NCI-H524 (cell line): ENCODE measurements at regions not wholly inside any gene's neighbourhood (a gene's known extent, or its start where the extent isn't known, plus 50 kb on each side); places are given as distances from the start of the nearest gene placed in this dataset.

Source experiments
- DNase-seq, 2 experiments: peaks; one replicate each; lab custom pipeline; 2025; lab: John Stamatoyannopoulos, UW

GRCh38 chr10:130745821-130746220, 565.7 kb downstream of the TCERG1L start:
- no peak for DNase-seq

DNA sequence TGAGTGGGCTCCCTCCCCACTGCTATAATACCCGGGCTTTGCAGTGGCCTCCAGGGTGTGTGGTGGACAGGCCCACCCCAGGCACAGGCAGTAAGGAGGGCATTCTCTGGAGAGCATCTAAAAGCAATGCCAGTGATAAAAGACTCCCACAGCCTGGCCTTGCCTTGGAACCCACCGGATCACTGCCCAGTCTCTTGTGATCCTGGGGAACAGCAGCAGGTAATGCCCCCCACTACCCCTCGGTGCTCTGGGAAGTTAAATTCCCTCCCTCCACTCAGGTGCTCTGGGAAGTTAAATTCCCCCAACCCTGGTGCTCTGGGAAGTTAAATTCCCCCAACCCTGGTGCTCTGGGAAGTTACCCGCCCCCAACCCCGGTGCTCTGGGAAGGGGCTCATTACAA, 565.2 kb downstream of the TCERG1L start:
- DNase-seq, result no peak

DNA sequence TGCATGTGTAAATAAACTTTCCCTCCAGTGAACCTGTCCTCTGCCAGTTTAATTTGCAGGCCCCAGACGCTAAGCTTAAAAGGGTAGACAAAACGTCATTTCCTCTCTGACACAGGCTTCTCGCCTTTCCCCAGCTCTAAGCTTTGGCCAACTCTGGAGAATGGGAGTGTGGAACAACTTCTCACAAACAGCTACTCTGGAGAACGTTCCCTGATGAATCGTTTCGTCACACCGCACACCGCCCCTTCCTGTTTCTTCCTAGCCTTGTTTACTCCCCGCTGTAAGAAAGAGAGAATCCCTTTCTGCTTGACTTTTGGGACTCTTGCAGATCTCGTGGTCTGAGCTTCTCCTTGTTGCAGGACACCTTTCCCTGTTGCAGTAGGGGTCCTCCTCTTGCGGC, 564.2 kb downstream of the TCERG1L start:
- no peak for DNase-seq

- DNase-seq, result no peak
Observed at GRCh38 chr10:130747946-130748345, 563.6 kb downstream of the TCERG1L start.

DNA sequence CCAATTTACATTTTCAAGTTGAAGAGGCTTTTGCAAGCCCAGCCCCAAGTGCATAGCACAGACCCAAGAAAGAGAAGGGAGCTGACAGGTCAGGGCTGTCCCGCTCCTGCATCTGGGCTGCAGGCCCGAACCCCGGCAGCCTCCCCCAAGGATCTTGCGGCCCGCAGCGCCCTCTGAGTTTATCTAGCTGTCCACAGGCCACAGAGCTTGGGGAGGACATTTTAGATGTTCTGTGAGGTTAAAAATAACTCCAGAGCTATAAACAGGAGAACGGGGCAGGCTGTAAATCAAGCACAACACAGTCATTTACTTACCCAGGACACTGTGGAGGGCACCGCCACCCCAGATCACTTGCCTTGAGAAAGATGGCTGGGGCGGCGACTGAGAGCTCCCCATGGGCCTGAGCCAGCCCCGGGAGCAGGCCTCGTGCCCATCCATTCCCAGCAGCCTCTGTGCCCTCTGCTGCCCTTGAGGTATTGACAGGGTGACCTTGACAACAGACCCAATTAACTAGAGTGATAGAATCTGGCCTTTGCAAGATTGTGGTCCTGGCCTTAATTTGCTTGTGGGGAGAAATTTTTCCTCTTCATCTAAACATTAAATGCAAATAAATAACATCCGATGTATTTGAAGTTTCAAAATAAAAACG, 563.0 kb downstream of the TCERG1L start:
- no peak for DNase-seq

DNA sequence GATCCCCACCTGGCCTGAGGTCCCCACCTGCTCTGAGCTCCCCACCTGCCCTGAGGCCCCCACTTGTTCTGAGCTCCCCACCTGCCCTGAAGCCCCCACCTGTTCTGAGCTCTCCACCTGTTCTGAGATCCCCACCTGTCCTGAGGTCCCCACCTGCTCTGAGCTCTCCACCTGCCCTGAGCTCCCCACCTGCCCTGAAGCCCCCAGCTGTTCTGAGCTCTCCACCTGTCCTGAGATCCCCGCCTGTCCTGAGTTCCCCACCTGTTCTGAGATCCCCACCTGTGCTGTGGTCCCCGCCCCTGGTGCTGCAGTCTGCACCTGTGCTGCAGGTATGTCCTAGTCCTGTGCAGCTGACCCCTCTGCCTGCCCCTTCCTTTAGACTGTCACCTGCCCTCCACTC, 561.6 kb downstream of the TCERG1L start:
- DNase-seq, result no peak

- DNase-seq, result no peak
Observed at GRCh38 chr10:130750441-130750840, 561.1 kb downstream of the TCERG1L start.

DNA sequence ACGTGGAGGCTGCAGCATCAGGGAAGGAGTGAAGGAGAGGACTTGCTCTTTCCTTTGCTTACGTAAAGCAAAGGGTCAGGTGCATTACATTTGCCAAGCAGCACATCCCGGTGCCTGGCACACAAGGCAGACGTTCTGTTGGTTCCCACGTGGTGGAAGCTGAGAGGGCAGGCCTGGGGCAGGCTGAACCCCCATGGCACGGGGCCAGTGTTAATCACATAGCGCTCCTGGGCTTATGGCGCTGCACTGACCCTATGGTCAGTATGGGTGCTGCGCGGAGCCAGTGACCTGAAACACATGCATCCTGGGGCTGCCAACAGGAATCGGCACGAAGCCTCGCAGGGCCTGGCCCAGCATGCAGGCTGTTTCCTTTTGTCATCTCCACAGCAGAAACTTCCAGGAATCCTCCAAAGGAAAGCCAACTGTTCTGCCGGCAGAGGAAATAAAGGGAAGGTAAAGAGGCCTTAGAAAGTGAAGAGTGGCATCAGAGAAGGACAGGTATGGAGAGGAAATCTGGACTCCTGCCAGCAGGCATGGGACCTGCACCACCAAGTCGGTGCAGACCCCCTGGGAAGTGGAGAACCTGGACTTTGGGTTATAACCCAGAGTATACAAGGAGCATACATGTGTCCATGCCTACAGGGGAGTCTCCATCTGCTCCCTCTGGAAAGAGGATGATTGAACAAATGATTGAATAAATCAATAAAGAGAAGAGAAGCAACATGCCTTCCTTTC, 560.2 kb downstream of the TCERG1L start:
- no peak for DNase-seq

- no peak for DNase-seq
Observed at GRCh38 chr10:130751851-130752250, 559.7 kb downstream of the TCERG1L start.

- no peak for DNase-seq
Observed at GRCh38 chr10:130756651-130757050, 554.9 kb downstream of the TCERG1L start.

- no peak for DNase-seq
Observed at GRCh38 chr10:130757271-130757670, 554.2 kb downstream of the TCERG1L start.

- DNase-seq, result no peak
Observed at GRCh38 chr10:130757821-130758489, 553.6 kb downstream of the TCERG1L start.

GRCh38 chr10:130758529-130758928, 553.0 kb downstream of the TCERG1L start:
- no peak for DNase-seq

DNA sequence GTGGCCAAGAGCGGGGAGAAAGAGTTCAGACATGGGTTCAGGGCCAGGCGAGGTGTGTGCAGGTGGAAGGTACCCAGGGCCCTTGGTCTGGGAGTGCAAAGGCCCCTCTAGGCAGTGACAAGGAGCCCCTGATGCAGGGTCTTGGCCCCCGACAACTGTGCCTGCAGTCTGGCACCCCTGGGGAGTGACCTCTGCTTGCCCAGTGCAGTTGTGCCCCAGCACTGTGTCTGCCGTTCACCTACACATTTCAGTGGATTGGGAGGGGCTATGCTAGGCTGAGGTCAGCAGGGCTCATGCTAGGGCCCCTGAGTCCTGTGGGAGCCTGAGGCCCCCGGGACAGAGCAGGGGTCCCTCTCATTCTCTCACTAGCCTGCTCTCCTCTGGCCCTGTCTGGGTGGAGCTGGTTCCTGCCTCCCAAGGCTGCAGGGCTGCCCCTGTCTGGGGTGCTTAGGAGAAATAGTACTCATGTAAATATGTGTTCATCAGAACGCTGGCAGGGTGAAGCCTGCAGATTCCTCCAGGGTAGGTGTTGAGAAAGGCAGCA, 550.4 kb downstream of the TCERG1L start:
- DNase-seq, result no peak

- DNase-seq, result no peak
Observed at GRCh38 chr10:130761788-130762301, 549.7 kb downstream of the TCERG1L start.

GRCh38 chr10:130762491-130762890, 549.0 kb downstream of the TCERG1L start:
- DNase-seq, result no peak

- DNase-seq, result no peak
Observed at GRCh38 chr10:130763071-130763470, 548.5 kb downstream of the TCERG1L start.

DNA sequence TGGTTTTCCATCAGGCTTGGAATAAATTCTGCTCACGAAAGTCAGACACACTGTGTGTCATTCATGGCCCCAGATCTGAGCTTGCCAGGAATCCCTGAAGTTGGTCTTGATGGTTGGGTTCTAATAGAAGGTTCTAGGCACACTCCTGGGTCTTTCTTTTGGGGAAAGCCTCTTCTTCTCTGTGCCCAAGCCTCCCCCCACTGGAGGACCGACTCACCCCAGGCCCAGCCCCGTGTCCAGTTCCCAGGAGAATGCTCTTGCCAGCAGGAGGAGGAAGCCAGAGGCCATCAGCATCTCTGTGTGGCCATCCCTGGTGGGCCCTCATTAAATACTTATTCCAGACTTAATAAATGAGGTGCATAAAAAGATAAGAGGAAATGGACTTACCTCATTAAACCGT, 548.0 kb downstream of the TCERG1L start:
- DNase-seq, result no peak

GRCh38 chr10:130764651-130765050, 546.9 kb downstream of the TCERG1L start:
- no peak for DNase-seq

DNA sequence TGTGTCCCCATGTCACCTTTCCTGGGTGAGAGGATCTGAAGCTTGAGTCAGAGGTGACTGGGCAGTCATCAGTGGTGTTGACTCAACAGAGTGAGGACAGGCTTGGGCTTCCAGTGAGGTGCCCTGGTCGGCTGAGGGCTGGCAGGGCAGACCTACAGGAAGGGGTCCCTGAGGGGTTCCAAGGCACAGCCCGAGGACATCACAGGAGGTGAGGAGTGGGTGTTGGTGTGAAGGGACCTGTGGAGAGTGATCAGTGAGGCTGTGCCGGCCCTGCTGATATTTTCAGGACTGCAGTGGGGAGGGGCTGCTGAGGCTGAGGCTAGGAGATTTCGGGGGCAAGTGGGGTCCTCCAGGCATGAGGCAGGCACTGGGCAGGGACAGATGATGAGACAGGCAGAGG, 545.5 kb downstream of the TCERG1L start:
- no peak for DNase-seq

GRCh38 chr10:130767116-130767730, 544.3 kb downstream of the TCERG1L start:
- no peak for DNase-seq
